K562 (cell line): ENCODE measurements at regions not wholly inside any gene's neighbourhood (a gene's known extent, or its start where the extent isn't known, plus 50 kb on each side); places are given as distances from the start of the nearest gene placed in this dataset.

Source experiments
- ATAC-seq: fragments of 200-7000 bp; cut with Tn5 transposase; 3 replicates; pipeline ENCODE4 v1.9.1; 2020; ENCODE audit warnings: moderate library complexity
- BruUV-seq: library from RNA; stranded (reverse); fragments of 400-500 nt; replicated peaks from 2 replicates; lab custom pipeline; 2021; lab: Mats Ljungman, UMichigan
- CTCF ChIA-PET: fragments of 300-600 bp; formaldehyde crosslinking; extraction: SDS; loops from one replicate; lab custom pipeline; 2021; ENCODE audit warnings: low intra/inter-chr PET ratio; lab: Yijun Ruan, JAX
- POLR2A ChIA-PET: fragments of 300-600, 350-650 bp; sonication (Branson Sonifier 250); formaldehyde crosslinking; extraction: SDS; loops from one replicate; lab custom pipeline; 2021; ENCODE audit warnings: antibody characterized with exemption, inconsistent platforms; lab: Yijun Ruan, JAX
- DNase-seq, 4 experiments: peaks; one replicate each; pipeline versions ENCODE4 v3.0.0 to v3.0.0-alpha.2; 2011 to 2018; ENCODE audit warnings: low spot score in 3 of 4, mixed read lengths in 3 of 4; ENCODE audit errors: extremely low read depth in 1 of 4
- FAIRE-seq: peaks from 2 replicates; lab custom pipeline; 2011; peaks lifted over from hg19 to GRCh38; lab: Jason Lieb, UNC
- H2AFZ ChIP-seq: 2 replicates; pipeline ENCODE4 v1.6.0; 2011; ENCODE audit warnings: low read depth, low read length, control low read depth, inconsistent platforms
- H3K27ac ChIP-seq: fragments of 200-600 bp; 3 replicates; pipeline ENCODE4 v1.8.0; 2011; ENCODE audit warnings: low read depth, mild to moderate bottlenecking, control low read depth, inconsistent platforms, low read length, moderate library complexity, mixed read lengths; ENCODE audit errors: extremely low read depth
- H3K27me3 ChIP-seq, 2 experiments: fragments of 300-600 bp in 1 of 2; 2 replicates in 1 of 2; 3 replicates in 1 of 2; pipeline versions ENCODE4 v1.6.0 to v1.8.0; 2011; ENCODE audit warnings: inconsistent platforms in 2 of 2, low read length in 2 of 2, mild to moderate bottlenecking in 1 of 2, mixed read lengths in 1 of 2, moderate library complexity in 1 of 2; ENCODE audit not compliant: control insufficient read depth in 2 of 2, insufficient read depth in 2 of 2
- H3K36me3 ChIP-seq: fragments of 300-600 bp; 3 replicates; pipeline ENCODE4 v1.8.0; 2011; ENCODE audit warnings: mild to moderate bottlenecking, low read length, inconsistent platforms; ENCODE audit not compliant: control insufficient read depth, insufficient read depth
- H3K4me1 ChIP-seq, 2 experiments: fragments of 200-600 bp in 1 of 2; replicated peaks in 1 of 2; 2 replicates in 1 of 2; 3 replicates in 1 of 2; pipeline versions ENCODE4 v1.5.1 to v1.8.0; 2011; ENCODE audit warnings: inconsistent platforms in 2 of 2, low read length in 2 of 2, mild to moderate bottlenecking in 1 of 2, mixed read lengths in 1 of 2, moderate library complexity in 1 of 2; ENCODE audit not compliant: control insufficient read depth in 2 of 2, insufficient read depth in 2 of 2
- H3K4me2 ChIP-seq: 2 replicates; pipeline ENCODE4 v1.6.1; 2011; ENCODE audit warnings: low read length, control low read depth, inconsistent platforms, mixed read lengths; ENCODE audit not compliant: insufficient read depth
- H3K4me3 ChIP-seq: fragments of 200-600 bp; sonication (generic), shearing (Covaris generic); 2 replicates; pipeline ENCODE4 v1.5.1; 2016; ENCODE audit warnings: control low read depth, inconsistent platforms
- H3K79me2 ChIP-seq: fragments of 200-600 bp; 3 replicates; pipeline ENCODE4 v1.8.0; 2011; ENCODE audit warnings: low read length, inconsistent platforms; ENCODE audit not compliant: control insufficient read depth, insufficient read depth
- H3K9ac ChIP-seq, 2 experiments: 2 replicates each; pipeline versions ENCODE4 v1.6.0 to v1.6.1; 2011; ENCODE audit warnings: low read depth in 2 of 2, low read length in 2 of 2, control low read depth in 1 of 2, inconsistent platforms in 1 of 2, mild to moderate bottlenecking in 1 of 2, mixed read lengths in 1 of 2; ENCODE audit not compliant: insufficient read depth in 1 of 2
- H3K9me1 ChIP-seq: one replicate; pipeline ENCODE4 v1.6.0; 2011; ENCODE audit warnings: inconsistent platforms, mild to moderate bottlenecking, low read length, moderate library complexity; ENCODE audit not compliant: control insufficient read depth, insufficient read depth
- H3K9me3 ChIP-seq: replicated peaks from 2 replicates; pipeline ENCODE4 v1.5.1; 2011; ENCODE audit warnings: low read depth, low read length, inconsistent platforms; ENCODE audit not compliant: control insufficient read depth, insufficient read depth
- H4K20me1 ChIP-seq: replicated peaks from 2 replicates; pipeline ENCODE4 v1.6.1; 2011; ENCODE audit warnings: low read length, inconsistent platforms, mixed read lengths; ENCODE audit not compliant: control insufficient read depth, insufficient read depth
- BRD9 ChIP-seq: fragments of 450-650 bp; IDR thresholded peaks from 2 replicates; pipeline ENCODE4 v1.6.1; 2018; ENCODE audit warnings: low read depth; ENCODE audit not compliant: partially characterized antibody
- FOXA3 ChIP-seq, 2 experiments: fragments of 450-650 bp in 1 of 2; sonication (generic) in 1 of 2; formaldehyde crosslinking; IDR thresholded peaks in 1 of 2; conservative IDR thresholded peaks in 1 of 2; 2 replicates each; pipeline versions ENCODE4 v1.4.0 to v1.8.0; 2020 to 2022; ENCODE audit warnings: mild to moderate bottlenecking in 2 of 2, missing genetic modification reagents in 1 of 2
- GTF2F1 ChIP-seq: IDR thresholded peaks from 2 replicates; pipeline ENCODE4 v1.6.1; 2011; ENCODE audit warnings: low read depth, low read length, improper control_type of control experiment
- LEF1 ChIP-seq: fragments of 450-650 bp; IDR thresholded peaks from 2 replicates; pipeline ENCODE4 v1.6.1; 2016; ENCODE audit warnings: mild to moderate bottlenecking
- MEF2A ChIP-seq: IDR thresholded peaks from 2 replicates; pipeline ENCODE4 v1.6.1; 2011; ENCODE audit warnings: low read depth, mild to moderate bottlenecking, low read length, moderate library complexity; ENCODE audit not compliant: control insufficient read depth
- POLR3G ChIP-seq: IDR thresholded peaks from 2 replicates; pipeline ENCODE4 v1.6.1; 2011; ENCODE audit not compliant: insufficient read length, insufficient replicate concordance; ENCODE audit errors: extremely low read depth
- RUNX1 ChIP-seq: sonication (generic); IDR thresholded peaks from 2 replicates; pipeline ENCODE4 v1.6.1; 2016; ENCODE audit warnings: antibody characterized with exemption, low read depth
- XRCC4 ChIP-seq: IDR thresholded peaks from one replicate; pipeline ENCODE4 v1.6.1; 2011; ENCODE audit not compliant: insufficient read depth, insufficient read length; ENCODE audit errors: extremely low read depth
- ZEB2 ChIP-seq: fragments of 450-650 bp; IDR thresholded peaks from 2 replicates; pipeline ENCODE4 v1.6.1; 2016
- WGBS: fragments of 100-300 bp; shearing (Covaris generic); methylation state at CpG from one replicate; pipeline ENCODE4 v1.1.6; 2016; ENCODE audit warnings: low coverage, mixed read lengths; ENCODE audit not compliant: insufficient coverage; ENCODE audit errors: missing lambda C conversion rate; 5-methylcytosine and 5-hydroxymethylcytosine counted together
- in situ Hi-C: fragments of 300-500 bp; cut with MboI; formaldehyde crosslinking; loops from 4 replicates; pipeline ENCODE4 v1.15.0; 2018; ENCODE audit warnings: inconsistent platforms, mixed read lengths
- intact Hi-C: fragments of 100-400 bp; cut with micrococcal nuclease; formaldehyde crosslinking; loops from 2 replicates; pipeline ENCODE4 v1.14.2; 2022
- TF ChIP-seq, protein P1 (sequence below): fragments of 250-450 bp; sonication (Bioruptor Pico); IDR thresholded peaks from 2 replicates; pipeline ENCODE4 v1.8.0; 2021; ENCODE audit warnings: mild to moderate bottlenecking, moderate library complexity
- TF ChIP-seq, protein P2 (sequence below): sonication (generic); formaldehyde crosslinking; IDR thresholded peaks from 2 replicates; pipeline ENCODE4 v1.8.0; 2023; ENCODE audit warnings: mild to moderate bottlenecking, missing genetic modification reagents
- TF ChIP-seq, protein P3 (sequence below): fragments of 150-350 bp; conservative IDR thresholded peaks from 2 replicates; pipeline ENCODE4 v1.6.1; 2014; ENCODE audit warnings: low read length

DNA sequence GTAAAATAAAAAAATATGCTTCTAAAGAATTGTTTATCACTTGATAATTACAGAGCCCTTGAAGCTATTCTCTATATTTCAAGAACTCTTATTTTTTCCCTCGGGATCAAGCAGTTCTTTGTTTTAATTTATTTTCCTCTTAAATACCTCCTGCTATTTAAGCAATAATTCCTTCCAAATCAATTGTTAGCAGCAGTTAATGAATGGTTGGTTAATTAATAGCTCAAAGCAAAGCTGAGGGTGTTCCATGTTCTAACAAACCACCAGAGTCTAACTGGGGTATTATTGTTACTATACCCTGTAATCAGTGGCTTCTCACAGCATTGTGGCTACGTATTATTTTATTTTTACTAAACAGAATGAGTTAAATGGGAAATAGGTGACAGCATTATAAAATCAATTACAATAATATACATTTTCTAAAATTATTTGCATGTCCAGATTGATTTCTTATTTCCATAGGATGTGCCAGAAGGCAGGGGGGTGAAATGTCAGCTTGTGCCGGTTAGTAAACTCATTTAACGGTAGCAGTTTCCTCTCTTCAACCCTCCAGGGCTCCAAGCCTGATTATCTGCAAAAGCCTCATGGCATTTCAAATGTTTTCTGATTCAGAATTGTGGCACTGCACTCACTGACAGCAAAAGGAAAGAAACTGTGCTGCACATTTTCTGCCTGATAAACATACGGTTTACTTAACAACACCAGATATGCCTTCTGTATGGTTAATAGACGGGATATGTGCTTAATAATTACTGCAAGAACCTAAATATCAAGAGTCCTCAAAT is 286.9 kb upstream of the EMCN start:
- no peak overlapping the region for H3K27ac ChIP-seq
- no peak overlapping the region for H3K4me2 ChIP-seq
- ATAC-seq (no peak), FAIRE-seq (no peak), DNase-seq (no peak)
- H3K9ac ChIP-seq = no peak overlapping the region
- no peaks in the 10 kb centered on the region for H3K79me2 ChIP-seq
- no peaks in the 10 kb centered on the region; the same call in 1 of the 2 replicates for H3K9me3 ChIP-seq
- no peaks in the 10 kb centered on the region for H3K36me3 ChIP-seq
- 2% methylated on average over 6 of the region's 6 CpGs for WGBS
- H3K27me3 ChIP-seq = no peaks in the 10 kb centered on the region
- intact Hi-C loops (no loop called here), in situ Hi-C loops (no loop called here)
- H2AFZ ChIP-seq = no peak overlapping the region
- H3K4me3 ChIP-seq = no peak overlapping the region
- TF ChIP-seq, protein P1, sequence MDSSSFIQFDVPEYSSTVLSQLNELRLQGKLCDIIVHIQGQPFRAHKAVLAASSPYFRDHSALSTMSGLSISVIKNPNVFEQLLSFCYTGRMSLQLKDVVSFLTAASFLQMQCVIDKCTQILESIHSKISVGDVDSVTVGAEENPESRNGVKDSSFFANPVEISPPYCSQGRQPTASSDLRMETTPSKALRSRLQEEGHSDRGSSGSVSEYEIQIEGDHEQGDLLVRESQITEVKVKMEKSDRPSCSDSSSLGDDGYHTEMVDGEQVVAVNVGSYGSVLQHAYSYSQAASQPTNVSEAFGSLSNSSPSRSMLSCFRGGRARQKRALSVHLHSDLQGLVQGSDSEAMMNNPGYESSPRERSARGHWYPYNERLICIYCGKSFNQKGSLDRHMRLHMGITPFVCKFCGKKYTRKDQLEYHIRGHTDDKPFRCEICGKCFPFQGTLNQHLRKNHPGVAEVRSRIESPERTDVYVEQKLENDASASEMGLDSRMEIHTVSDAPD = no peak
- TF ChIP-seq, protein P2, sequence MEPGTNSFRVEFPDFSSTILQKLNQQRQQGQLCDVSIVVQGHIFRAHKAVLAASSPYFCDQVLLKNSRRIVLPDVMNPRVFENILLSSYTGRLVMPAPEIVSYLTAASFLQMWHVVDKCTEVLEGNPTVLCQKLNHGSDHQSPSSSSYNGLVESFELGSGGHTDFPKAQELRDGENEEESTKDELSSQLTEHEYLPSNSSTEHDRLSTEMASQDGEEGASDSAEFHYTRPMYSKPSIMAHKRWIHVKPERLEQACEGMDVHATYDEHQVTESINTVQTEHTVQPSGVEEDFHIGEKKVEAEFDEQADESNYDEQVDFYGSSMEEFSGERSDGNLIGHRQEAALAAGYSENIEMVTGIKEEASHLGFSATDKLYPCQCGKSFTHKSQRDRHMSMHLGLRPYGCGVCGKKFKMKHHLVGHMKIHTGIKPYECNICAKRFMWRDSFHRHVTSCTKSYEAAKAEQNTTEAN (CRISPR knock-in tag) = no peak
- TF ChIP-seq XRCC4 (no peak), RUNX1 (no peak), ZEB2 (no peak), BRD9 (no peak), MEF2A (no peak), LEF1 (no peak), FOXA3 (CRISPR knock-in tag; conservative IDR thresholded peaks at IDR 0.05 in 1 of 2, IDR thresholded peaks at IDR 0.05 in 1 of 2) (no peak), GTF2F1 (no peak), POLR3G (no peak)
- TF ChIP-seq, protein P3, sequence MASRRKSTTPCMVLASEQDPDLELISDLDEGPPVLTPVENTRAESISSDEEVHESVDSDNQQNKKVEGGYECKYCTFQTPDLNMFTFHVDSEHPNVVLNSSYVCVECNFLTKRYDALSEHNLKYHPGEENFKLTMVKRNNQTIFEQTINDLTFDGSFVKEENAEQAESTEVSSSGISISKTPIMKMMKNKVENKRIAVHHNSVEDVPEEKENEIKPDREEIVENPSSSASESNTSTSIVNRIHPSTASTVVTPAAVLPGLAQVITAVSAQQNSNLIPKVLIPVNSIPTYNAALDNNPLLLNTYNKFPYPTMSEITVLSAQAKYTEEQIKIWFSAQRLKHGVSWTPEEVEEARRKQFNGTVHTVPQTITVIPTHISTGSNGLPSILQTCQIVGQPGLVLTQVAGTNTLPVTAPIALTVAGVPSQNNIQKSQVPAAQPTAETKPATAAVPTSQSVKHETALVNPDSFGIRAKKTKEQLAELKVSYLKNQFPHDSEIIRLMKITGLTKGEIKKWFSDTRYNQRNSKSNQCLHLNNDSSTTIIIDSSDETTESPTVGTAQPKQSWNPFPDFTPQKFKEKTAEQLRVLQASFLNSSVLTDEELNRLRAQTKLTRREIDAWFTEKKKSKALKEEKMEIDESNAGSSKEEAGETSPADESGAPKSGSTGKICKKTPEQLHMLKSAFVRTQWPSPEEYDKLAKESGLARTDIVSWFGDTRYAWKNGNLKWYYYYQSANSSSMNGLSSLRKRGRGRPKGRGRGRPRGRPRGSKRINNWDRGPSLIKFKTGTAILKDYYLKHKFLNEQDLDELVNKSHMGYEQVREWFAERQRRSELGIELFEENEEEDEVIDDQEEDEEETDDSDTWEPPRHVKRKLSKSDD = no peak
- H3K4me1 ChIP-seq = no peaks in the 10 kb centered on the region
- no peaks in the 10 kb centered on the region for H4K20me1 ChIP-seq
- CTCF ChIA-PET = no interaction called here
- POLR2A ChIA-PET = no interaction called here
- H3K9me1 ChIP-seq = no peaks in the 10 kb centered on the region
- BruUV-seq = no TSS peak
